ENCODE measurements at regions not wholly inside any gene's neighbourhood (a gene's known extent, or its start where the extent isn't known, plus 50 kb on each side); places are given as distances from the start of the nearest gene placed in this dataset.

GRCh38 chr3:81245501-81245900 lies 515.9 kb downstream of the GBE1 start:
- TF ChIP-seq CTCF (IDR thresholded peaks at IDR 0.05) = no peak

GRCh38 chr3:81245043-81245442 lies 516.4 kb downstream of the GBE1 start:
- TF ChIP-seq CTCF (IDR thresholded peaks at IDR 0.05) = no peak

- TF ChIP-seq CTCF (IDR thresholded peaks at IDR 0.05) = no peak
Observed at GRCh38 chr3:81244231-81244630, 517.2 kb downstream of the GBE1 start.

GRCh38 chr3:81242871-81243270 lies 518.6 kb downstream of the GBE1 start:
- TF ChIP-seq CTCF (IDR thresholded peaks at IDR 0.05) = peak; percentile 79

- peak; percentile 32; the same call in 1 of the 2 replicates for TF ChIP-seq CTCF (IDR thresholded peaks at IDR 0.05)
Observed at GRCh38 chr3:81237181-81237580, 524.3 kb downstream of the GBE1 start.

GRCh38 chr3:81218023-81218422 lies 543.4 kb downstream of the GBE1 start:
- peak; percentile 28; the same call in 1 of the 2 replicates for TF ChIP-seq CTCF (IDR thresholded peaks at IDR 0.05)

DNA sequence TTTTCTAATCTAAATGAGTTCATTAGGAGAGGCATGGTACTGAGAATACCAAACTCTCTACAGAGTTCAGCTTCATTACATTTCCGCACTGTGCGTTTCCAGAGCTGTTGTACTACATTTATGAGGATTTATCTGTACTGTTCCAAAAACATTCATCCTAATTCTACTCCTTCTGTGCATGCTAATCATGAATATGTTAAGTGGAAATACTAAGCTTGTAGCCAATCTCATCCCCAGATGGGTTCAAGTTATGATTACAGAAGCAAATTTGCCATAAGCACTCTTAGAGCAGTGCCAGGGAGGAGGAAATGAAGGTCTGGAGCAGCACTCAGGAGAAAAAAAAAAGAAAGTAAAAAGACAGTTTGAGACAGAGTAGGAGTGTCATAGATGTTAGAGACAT lies 544.3 kb downstream of the GBE1 start:
- no peak for TF ChIP-seq CTCF (IDR thresholded peaks at IDR 0.05)

DNA sequence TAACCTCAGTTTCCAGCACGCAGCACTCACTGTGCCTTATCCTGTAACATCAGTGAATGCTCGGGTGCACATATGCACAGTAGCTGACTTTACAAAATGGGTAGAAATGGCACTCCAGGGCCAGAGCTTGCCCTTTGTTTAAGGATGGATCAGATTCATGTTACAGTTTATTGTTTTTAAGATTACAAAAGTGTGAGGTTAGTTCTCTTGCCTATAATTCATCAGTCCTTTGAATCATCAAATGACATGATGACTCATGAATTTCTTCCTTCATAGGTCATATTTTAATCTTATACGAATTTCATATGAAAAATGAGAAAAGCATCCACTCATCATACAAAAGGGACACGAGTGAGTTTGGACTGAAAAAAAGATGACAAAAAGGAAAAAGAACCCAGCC lies 545.3 kb downstream of the GBE1 start:
- TF ChIP-seq CTCF (IDR thresholded peaks at IDR 0.05) = no peak
